ENCODE measurements at regions not wholly inside any gene's neighbourhood (a gene's known extent, or its start where the extent isn't known, plus 50 kb on each side); places are given as distances from the start of the nearest gene placed in this dataset.

- no peak for DNase-seq
Measured at GRCh38 chr2:237251986-237252385, 162.0 kb downstream of the COL6A3 start.

GRCh38 chr2:237253046-237253702 is 160.8 kb downstream of the COL6A3 start:
- DNase-seq: no peak

DNA sequence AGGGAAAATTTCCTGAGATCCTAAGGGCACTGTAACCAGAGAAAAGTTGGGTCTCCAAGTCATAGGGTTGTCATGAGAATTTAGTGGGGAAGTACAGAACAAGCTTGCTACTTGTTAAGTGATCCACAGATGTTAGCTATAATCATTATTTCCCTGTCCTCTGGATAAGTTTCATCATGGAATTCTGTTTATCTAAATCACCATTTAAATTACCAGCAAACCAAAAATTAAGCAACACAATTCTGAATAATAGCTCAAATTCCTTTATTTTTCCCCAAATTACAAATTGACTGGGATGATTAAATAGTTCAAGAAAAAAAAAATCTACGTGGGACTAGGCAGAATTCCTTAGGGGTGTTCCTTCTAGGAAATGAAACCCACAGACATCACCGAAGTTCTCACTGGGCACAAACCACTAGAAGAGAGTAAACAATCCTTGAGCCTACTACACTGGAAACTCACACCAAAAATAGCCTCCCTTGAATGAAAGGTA is 159.5 kb downstream of the COL6A3 start:
- DNase-seq: no peak

- DNase-seq: no peak
Measured at GRCh38 chr2:237254911-237255578, 158.9 kb downstream of the COL6A3 start.

DNA sequence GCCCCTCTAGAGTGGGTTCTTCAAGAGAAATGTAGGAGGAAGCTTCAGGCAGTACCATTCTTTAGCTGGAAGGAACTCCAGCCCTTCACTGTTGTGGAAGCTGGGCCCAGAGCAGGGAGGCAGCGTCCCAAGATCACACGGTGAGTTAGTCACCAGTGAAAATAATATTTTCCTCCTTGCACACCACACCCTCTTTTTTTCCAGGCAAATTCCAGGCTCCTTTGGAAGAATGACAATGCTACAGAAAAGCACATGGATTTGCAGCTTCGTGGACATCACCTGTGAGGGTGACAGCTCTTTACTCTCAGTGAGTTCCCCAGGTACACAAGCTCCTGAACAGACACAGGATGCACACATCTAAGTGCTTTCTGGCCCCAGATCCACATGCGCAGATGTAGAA is 157.1 kb downstream of the COL6A3 start:
- no peak for DNase-seq

GRCh38 chr2:237257471-237257951 is 156.5 kb downstream of the COL6A3 start:
- no peak for DNase-seq

- no peak for DNase-seq
Measured at GRCh38 chr2:237258116-237258515, 155.8 kb downstream of the COL6A3 start.

DNA sequence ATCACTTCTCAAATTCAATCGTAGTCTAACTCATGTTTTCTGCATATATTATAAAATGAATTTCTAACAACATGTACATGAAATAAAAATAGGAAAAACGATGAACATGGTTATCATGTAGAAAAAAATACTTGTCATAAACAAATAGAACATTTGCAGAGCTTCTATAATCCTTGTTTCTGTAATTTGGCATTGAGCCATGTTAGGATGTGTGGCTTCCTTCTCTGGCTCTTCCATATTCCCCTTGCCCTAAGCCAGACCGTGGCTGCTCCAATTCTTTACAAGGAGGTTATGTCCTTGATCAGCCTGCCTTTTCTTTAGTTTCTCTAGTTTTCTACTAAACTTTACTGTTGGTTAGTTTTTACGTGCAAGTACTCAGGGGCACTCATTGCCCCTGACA is 155.3 kb downstream of the COL6A3 start:
- DNase-seq: no peak

DNA sequence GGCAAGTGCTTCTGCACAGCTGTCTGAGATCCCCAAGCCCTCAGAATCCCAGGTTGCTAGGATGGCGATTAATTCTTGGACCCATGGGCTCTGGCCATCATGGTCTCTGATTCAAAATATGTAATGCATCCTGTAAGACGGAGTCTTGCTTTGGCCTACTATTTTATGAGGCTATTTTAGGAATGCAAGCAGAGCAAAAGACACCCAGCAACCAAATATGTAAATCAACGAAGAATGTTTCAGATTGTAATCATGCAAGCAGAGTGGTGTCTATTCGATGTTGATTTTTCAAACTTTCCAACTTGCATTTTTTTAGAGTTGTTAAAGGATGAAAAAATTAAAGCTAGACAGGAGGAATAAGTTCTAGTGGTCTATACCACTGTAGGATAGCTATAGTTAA is 154.8 kb downstream of the COL6A3 start:
- DNase-seq: no peak

DNA sequence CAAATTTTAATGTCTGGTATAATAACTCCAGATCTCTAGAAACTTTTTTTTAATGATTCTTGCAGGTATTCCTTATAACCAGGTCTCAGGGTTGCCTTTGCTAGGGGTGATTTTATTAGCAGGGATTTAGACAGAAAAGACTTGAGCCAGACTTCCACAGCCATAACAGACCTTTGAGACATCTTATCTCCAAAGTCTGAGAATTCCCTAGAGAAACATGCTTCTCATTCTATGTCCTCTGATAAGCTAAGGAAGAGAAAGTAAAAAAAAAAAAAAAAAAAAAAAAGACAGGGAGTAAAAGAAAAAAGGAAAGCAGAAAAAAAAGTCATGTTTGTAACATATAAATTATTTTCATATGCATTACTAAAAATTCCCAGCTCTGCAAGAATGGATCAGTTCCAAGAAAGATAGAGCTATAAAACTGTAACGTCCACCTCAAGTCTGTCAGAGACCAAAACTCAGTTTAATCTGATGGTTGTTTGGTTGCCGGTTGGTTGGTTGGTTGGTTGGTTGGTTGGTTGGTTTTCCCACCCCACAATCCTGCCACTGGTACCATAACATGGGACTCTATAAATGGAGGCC is 153.8 kb downstream of the COL6A3 start:
- DNase-seq: no peak

- DNase-seq: no peak
Measured at GRCh38 chr2:237260686-237261085, 153.3 kb downstream of the COL6A3 start.

- no peak for DNase-seq
Measured at GRCh38 chr2:237261327-237261726, 152.6 kb downstream of the COL6A3 start.

DNA sequence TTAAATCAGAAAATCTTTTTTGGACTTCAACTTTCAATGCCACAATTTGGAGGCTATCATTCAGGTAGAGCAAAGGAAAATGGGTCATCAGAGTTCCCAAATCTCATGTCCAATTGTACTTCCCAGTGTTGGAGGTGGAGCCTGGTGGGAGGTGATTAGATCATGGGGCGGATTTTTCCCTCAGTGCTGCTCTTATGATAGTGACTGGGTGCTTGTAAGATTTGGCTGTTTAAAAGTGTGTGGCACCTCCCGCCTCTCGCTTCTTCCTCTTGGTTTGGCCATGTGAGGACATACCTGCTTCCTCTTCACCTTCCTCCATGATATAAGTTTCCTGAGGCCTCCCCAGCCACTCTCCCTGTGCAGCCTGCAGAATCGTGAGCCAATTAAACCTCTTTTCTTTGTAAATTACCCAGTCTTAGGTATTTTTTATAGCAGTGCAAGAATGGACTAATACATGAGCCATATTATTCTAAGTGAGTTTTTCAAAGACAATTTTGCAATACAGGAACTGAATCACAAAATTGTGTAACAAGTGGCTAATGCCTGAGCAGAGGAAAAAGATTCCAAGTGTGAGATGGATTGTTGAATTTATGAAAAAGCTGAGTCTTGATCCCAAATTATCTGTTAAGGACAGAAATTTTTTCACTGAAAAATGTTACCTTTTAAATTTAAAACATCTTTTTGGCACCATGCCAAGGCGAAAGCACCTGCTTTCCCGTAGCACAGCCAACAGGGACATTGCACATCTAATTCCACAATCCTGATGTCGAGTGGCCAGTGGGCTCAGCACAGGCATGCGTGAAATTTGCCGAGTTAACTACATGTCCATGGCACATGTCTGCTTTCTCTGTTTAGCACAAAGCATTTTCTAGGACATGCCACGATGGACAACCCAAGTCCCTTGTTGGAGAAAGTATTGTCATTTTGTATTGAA is 150.9 kb downstream of the COL6A3 start:
- DNase-seq: no peak

DNA sequence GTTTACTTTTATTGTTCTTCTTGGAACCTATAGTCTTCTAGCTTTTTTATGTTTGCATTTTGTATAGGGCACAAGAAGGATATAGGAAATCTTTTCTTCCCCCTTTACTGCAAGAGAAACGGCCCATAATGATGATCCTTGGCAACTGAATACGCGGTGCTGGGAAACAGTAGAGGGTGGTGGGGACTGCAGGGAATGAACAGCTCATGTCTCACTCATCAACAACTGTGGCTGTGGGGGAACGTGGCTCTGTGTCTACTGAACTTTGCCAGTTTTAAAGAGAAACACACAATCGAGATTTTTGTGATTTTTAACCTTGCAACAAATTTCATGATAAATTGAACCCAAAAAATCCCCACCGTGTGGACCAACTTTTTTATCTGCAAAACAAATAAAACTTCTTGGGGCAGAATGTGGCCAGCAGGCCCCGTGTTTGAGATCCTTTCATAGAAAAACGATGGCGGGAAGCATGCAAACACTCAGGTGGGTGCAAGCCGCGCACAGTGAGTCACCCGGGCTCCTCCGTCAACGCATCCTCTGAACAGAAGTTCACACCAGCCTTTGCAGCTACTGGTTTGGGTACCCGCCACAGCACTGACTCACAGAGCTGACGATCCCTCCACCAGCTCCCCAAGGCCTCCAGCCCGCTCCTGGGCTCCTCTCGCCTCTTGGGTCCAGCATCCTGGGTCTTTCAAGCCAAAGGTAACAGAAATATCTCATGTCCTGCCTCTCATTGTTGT is 149.3 kb downstream of the COL6A3 start:
- DNase-seq: no peak

DNA sequence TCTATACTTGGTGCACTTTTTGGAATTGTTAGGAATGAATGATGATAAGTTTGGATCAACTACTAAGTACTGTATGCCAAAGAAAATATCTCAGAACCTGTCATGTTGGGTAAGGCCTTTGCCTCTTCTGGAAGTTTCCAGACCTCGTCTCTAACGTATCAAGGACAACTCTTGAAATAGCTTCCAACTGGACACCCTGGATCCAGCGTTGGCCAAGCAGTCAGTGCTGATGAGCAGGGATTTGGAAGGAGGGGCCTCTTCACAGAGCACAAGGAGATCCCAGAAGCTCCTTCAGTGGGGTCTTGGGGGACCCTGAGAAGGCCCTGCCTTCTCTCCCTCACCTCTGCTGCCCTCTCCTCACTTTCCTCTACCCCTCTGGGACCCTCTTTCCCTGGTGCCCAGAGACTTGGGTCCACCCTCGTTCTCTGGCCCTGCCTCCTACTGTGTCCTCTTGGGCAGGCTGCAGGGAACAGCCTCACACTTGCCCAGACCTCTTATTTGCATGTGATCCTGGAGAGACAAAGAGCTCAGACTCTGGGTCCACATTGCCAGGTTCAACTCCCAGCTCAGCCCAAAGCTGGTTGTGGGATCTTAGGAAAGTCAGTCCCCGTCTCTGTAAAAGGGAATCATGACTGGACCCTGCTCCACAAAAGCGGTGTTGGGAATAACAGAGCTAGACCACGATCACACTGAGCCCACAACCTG is 145.8 kb downstream of the COL6A3 start:
- no peak for DNase-seq

DNA sequence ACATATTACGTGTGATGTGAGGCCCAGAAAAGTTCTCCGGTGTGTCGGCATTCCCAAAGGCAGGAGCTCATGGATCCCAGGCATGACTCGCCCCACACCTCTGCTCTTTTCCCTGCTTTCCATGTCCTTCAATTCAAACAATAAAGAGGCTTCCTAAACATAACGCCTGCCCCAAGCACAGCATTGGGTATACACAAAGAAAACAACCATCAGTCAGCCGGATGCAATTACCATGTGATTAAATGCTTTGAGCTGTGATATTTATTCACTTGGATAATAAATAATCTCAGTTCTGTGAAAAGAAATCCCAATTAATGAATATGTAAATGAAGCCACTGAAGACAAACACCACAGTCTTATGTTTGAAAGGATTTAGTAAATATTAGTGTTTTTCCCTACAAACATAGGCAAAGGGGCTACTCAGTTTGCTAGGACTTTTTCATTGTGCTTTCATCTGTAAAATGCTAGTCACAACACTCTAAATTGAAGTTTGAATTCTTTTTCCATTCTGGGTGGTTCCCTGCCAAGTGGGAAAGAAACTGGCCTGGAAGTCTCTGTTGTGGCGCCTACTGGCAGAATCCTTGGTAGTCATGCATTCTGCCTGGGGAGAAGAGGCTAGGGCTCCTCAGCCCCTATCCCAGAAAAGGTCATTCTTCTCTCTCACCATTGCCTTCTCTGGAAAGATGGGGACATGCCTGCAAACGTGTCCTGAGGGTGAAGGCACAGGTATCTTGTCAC is 144.7 kb downstream of the COL6A3 start:
- no peak for DNase-seq

- no peak for DNase-seq
Measured at GRCh38 chr2:237270520-237270919, 143.4 kb downstream of the COL6A3 start.

- no peak for DNase-seq
Measured at GRCh38 chr2:237271698-237272652, 142.0 kb downstream of the COL6A3 start.
